Inferior parietal cortex (tissue), 1 donor: ENCODE measurements at regions not wholly inside any gene's neighbourhood (a gene's known extent, or its start where the extent isn't known, plus 50 kb on each side); places are given as distances from the start of the nearest gene placed in this dataset.

Experiments used
- DNase-seq: peaks from one replicate; pipeline ENCODE4 v3.0.0-alpha.2; 2016; ENCODE audit errors: extremely low spot score

- no peak for DNase-seq
Observed at GRCh38 chr7:16978358-16979244, 96.8 kb upstream of the AGR3 start.

GRCh38 chr7:16980539-16980938 lies 98.8 kb upstream of the AGR3 start:
- DNase-seq = no peak

- DNase-seq = peak; percentile 82
Observed at GRCh38 chr7:16982640-16983350, 101.0 kb upstream of the AGR3 start.

GRCh38 chr7:16984375-16984774 lies 102.6 kb upstream of the AGR3 start:
- peak; percentile 56 for DNase-seq

- no peak for DNase-seq
Observed at GRCh38 chr7:16985621-16986020, 103.8 kb upstream of the AGR3 start.

- DNase-seq = no peak
Observed at GRCh38 chr7:16986755-16987154, 105.0 kb upstream of the AGR3 start.

GRCh38 chr7:16989811-16990413 lies 108.1 kb upstream of the AGR3 start:
- peak; percentile 85 for DNase-seq

GRCh38 chr7:16991551-16991950 lies 109.8 kb upstream of the AGR3 start:
- DNase-seq = no peak

- no peak for DNase-seq
Observed at GRCh38 chr7:16993543-16993942, 111.8 kb upstream of the AGR3 start.

- DNase-seq = no peak
Observed at GRCh38 chr7:16998481-16999051, 116.8 kb upstream of the AGR3 start.

- no peak for DNase-seq
Observed at GRCh38 chr7:16999541-17000267, 117.9 kb upstream of the AGR3 start.

GRCh38 chr7:17005271-17005670 lies 123.5 kb upstream of the AGR3 start:
- DNase-seq = no peak

GRCh38 chr7:17007841-17008240 lies 126.1 kb upstream of the AGR3 start:
- no peak for DNase-seq

- no peak for DNase-seq
Observed at GRCh38 chr7:17009007-17009719, 127.4 kb upstream of the AGR3 start.

GRCh38 chr7:17009933-17010332 lies 128.2 kb upstream of the AGR3 start:
- no peak for DNase-seq

- DNase-seq = no peak
Observed at GRCh38 chr7:17010637-17011300, 129.0 kb upstream of the AGR3 start.

GRCh38 chr7:17013204-17013603 lies 131.4 kb upstream of the AGR3 start:
- DNase-seq = no peak

GRCh38 chr7:17014686-17015085 lies 132.9 kb upstream of the AGR3 start:
- DNase-seq = no peak

GRCh38 chr7:17015598-17016031 lies 133.8 kb upstream of the AGR3 start:
- DNase-seq = no peak

GRCh38 chr7:17016402-17017010 lies 134.7 kb upstream of the AGR3 start:
- no peak for DNase-seq
